GM12878 (cell line): ENCODE measurements at regions not wholly inside any gene's neighbourhood (a gene's known extent, or its start where the extent isn't known, plus 50 kb on each side); places are given as distances from the start of the nearest gene placed in this dataset.
A peak's percentile ranks its signal among the peaks of the same experiment; 100 is the strongest.

ENCODE experiments used
- ATAC-seq: fragments of 200-7000 bp; cut with Tn5 transposase; 3 replicates; pipeline ENCODE4 v1.9.1; 2020; ENCODE audit warnings: mild to moderate bottlenecking, moderate library complexity
- BruUV-seq: library from RNA; stranded (reverse); fragments of 400-500 nt; replicated peaks from 2 replicates; lab custom pipeline; 2021; lab: Mats Ljungman, UMichigan
- CTCF ChIA-PET: fragments of 300-600 bp; sonication (Branson Sonifier 250); formaldehyde crosslinking; extraction: SDS; loops from one replicate; lab custom pipeline; 2021; ENCODE audit warnings: inconsistent platforms; lab: Yijun Ruan, JAX
- POLR2A ChIA-PET: fragments of 350-600 bp; formaldehyde crosslinking; extraction: SDS; loops from one replicate; lab custom pipeline; 2021; ENCODE audit warnings: inconsistent platforms; lab: Charles Lee
- RAD21 ChIA-PET: fragments of 300-600 bp; sonication (Branson Sonifier 250); formaldehyde crosslinking; loops from one replicate; lab custom pipeline; 2023; ENCODE audit warnings: antibody characterized with exemption; ENCODE audit not compliant: unreplicated experiment; lab: Charles Lee
- SMC1A ChIA-PET: fragments of 300-600 bp; sonication (Branson Sonifier 250); formaldehyde crosslinking; loops from one replicate; lab custom pipeline; 2023; ENCODE audit not compliant: unreplicated experiment, uncharacterized antibody; lab: Charles Lee
- DNase-seq: peaks from one replicate; pipeline ENCODE4 v3.0.0-alpha.2; 2011; ENCODE audit warnings: low read depth, low spot score
- FAIRE-seq: peaks from 3 replicates; lab custom pipeline; 2011; peaks lifted over from hg19 to GRCh38; lab: Jason Lieb, UNC
- H2AFZ ChIP-seq: 2 replicates; pipeline ENCODE4 v1.6.0; 2011; ENCODE audit warnings: low read depth, low read length, control low read depth; ENCODE audit not compliant: control insufficient read depth
- H3K27ac ChIP-seq: 2 replicates; pipeline ENCODE4 v1.5.1; 2011; ENCODE audit warnings: control low read depth; ENCODE audit not compliant: control insufficient read depth, insufficient read depth
- H3K27me3 ChIP-seq, 2 experiments: replicated peaks in 1 of 2; 2 replicates each; pipeline versions ENCODE4 v1.6.0 to v1.6.1; 2011; ENCODE audit warnings: low read length in 1 of 2; ENCODE audit not compliant: control insufficient read depth in 2 of 2, insufficient read depth in 2 of 2
- H3K36me3 ChIP-seq, 2 experiments: 2 replicates each; pipeline ENCODE4 v1.5.1; 2011; ENCODE audit warnings: low read length in 1 of 2; ENCODE audit not compliant: control insufficient read depth in 2 of 2, insufficient read depth in 2 of 2
- H3K4me1 ChIP-seq: 2 replicates; pipeline ENCODE4 v1.6.1; 2011; ENCODE audit warnings: mild to moderate bottlenecking, low read length, moderate library complexity, mixed read lengths; ENCODE audit not compliant: control insufficient read depth, insufficient read depth
- H3K4me2 ChIP-seq: 2 replicates; pipeline ENCODE4 v1.6.0; 2011; ENCODE audit warnings: control low read depth; ENCODE audit not compliant: control insufficient read depth, insufficient read depth
- H3K4me3 ChIP-seq: fragments of 200-600 bp; sonication (generic); 2 replicates; pipeline ENCODE4 v1.5.1; 2016
- H3K79me2 ChIP-seq: 2 replicates; pipeline ENCODE4 v1.6.0; 2011; ENCODE audit warnings: low read length; ENCODE audit not compliant: control insufficient read depth, insufficient read depth
- H3K9ac ChIP-seq: 2 replicates; pipeline ENCODE4 v1.8.0; 2011; ENCODE audit warnings: low read length, control low read depth, mixed read lengths; ENCODE audit not compliant: control insufficient read depth, insufficient read depth
- H3K9me3 ChIP-seq: replicated peaks from 3 replicates; pipeline ENCODE4 v1.5.1; 2011; ENCODE audit warnings: mild to moderate bottlenecking, low read length; ENCODE audit not compliant: control insufficient read depth, insufficient read depth
- H4K20me1 ChIP-seq: 2 replicates; pipeline ENCODE4 v1.6.0; 2011; ENCODE audit not compliant: control insufficient read depth, insufficient read depth
- BRCA1 ChIP-seq: IDR thresholded peaks from 2 replicates; pipeline ENCODE4 v1.6.1; 2011; ENCODE audit warnings: low read depth, low read length, improper control_type of control experiment
- CBX3 ChIP-seq: fragments of 200-600 bp; sonication (generic); IDR thresholded peaks from 2 replicates; pipeline ENCODE4 v1.6.1; 2016; ENCODE audit warnings: low read depth, borderline replicate concordance
- CREB1 ChIP-seq: IDR thresholded peaks from 2 replicates; pipeline ENCODE4 v1.6.1; 2012; ENCODE audit warnings: low read depth, mild to moderate bottlenecking, inconsistent platforms
- CREM ChIP-seq: IDR thresholded peaks from 2 replicates; pipeline ENCODE4 v1.6.1; 2014; ENCODE audit warnings: antibody characterized with exemption, low read depth
- E2F8 ChIP-seq: fragments of 450-650 bp; IDR thresholded peaks from 2 replicates; pipeline ENCODE4 v1.6.1; 2018; ENCODE audit warnings: mild to moderate bottlenecking, low read depth, moderate library complexity; ENCODE audit not compliant: partially characterized antibody
- EGR1 ChIP-seq, 2 experiments: IDR thresholded peaks; 1 replicate in 1 of 2; 2 replicates in 1 of 2; pipeline ENCODE4 v1.6.1; 2011 to 2012; ENCODE audit warnings: low read depth in 2 of 2, low read length in 2 of 2, borderline replicate concordance in 1 of 2, mild to moderate bottlenecking in 1 of 2, moderate library complexity in 1 of 2
- FOXM1 ChIP-seq: IDR thresholded peaks from 2 replicates; pipeline ENCODE4 v1.6.1; 2012; ENCODE audit warnings: low read depth, mild to moderate bottlenecking, inconsistent platforms, low read length, moderate library complexity
- HDAC2 ChIP-seq: fragments of 200-600 bp; sonication (generic); IDR thresholded peaks from 2 replicates; pipeline ENCODE4 v1.6.1; 2017
- IKZF1 ChIP-seq: fragments of 450-650 bp; conservative IDR thresholded peaks from 2 replicates; pipeline ENCODE4 v1.6.1; 2017; ENCODE audit warnings: antibody characterized with exemption, mild to moderate bottlenecking
- IKZF2 ChIP-seq, 2 experiments: fragments of 450-650 bp; IDR thresholded peaks; 2 replicates each; pipeline ENCODE4 v1.6.1; 2017; ENCODE audit warnings: mild to moderate bottlenecking in 2 of 2, moderate library complexity in 2 of 2
- KLF5 ChIP-seq: fragments of 450-650 bp; IDR thresholded peaks from 2 replicates; pipeline ENCODE4 v1.6.1; 2014; ENCODE audit warnings: mild to moderate bottlenecking; ENCODE audit not compliant: partially characterized antibody
- MAX ChIP-seq: IDR thresholded peaks from 2 replicates; pipeline ENCODE4 v1.6.1; 2012; ENCODE audit warnings: low read depth, low read length, improper control_type of control experiment
- MTA3 ChIP-seq: IDR thresholded peaks from 2 replicates; pipeline ENCODE4 v1.6.1; 2012; ENCODE audit warnings: low read length, inconsistent platforms, borderline replicate concordance
- NBN ChIP-seq: fragments of 450-650 bp; IDR thresholded peaks from 2 replicates; pipeline ENCODE4 v1.6.1; 2016
- NFYB ChIP-seq: IDR thresholded peaks from 2 replicates; pipeline ENCODE4 v1.6.1; 2011; ENCODE audit warnings: low read depth, mild to moderate bottlenecking, low read length, improper control_type of control experiment, moderate library complexity; ENCODE audit not compliant: insufficient read depth
- NRF1 ChIP-seq: conservative IDR thresholded peaks from 2 replicates; pipeline ENCODE4 v1.6.1; 2011; ENCODE audit warnings: mild to moderate bottlenecking, low read depth, low read length, improper control_type of control experiment
- PAX5 ChIP-seq: IDR thresholded peaks from 2 replicates; pipeline ENCODE4 v1.6.1; 2011; ENCODE audit warnings: low read depth, low read length, borderline replicate concordance
- PAX8 ChIP-seq: fragments of 450-650 bp; IDR thresholded peaks from 2 replicates; pipeline ENCODE4 v1.6.1; 2017; ENCODE audit warnings: mild to moderate bottlenecking, moderate library complexity
- RCOR1 ChIP-seq: conservative IDR thresholded peaks from 2 replicates; pipeline ENCODE4 v1.6.1; 2012; ENCODE audit warnings: low read depth, low read length, improper control_type of control experiment
- RELA ChIP-seq: fragments of 450-650 bp; IDR thresholded peaks from 2 replicates; pipeline ENCODE4 v1.8.0; 2014; ENCODE audit warnings: borderline replicate concordance; ENCODE audit not compliant: partially characterized antibody
- SIX5 ChIP-seq: IDR thresholded peaks from 2 replicates; pipeline ENCODE4 v1.6.1; 2011; ENCODE audit warnings: mild to moderate bottlenecking, low read depth, low read length, moderate library complexity; ENCODE audit not compliant: severe bottlenecking
- STAT1 ChIP-seq: fragments of 450-650 bp; conservative IDR thresholded peaks from 2 replicates; pipeline ENCODE4 v1.6.1; 2014; ENCODE audit warnings: antibody characterized with exemption, mild to moderate bottlenecking
- STAT3 ChIP-seq: IDR thresholded peaks from 2 replicates; pipeline ENCODE4 v1.6.1; 2011; ENCODE audit warnings: low read depth, low read length, improper control_type of control experiment
- SUPT20H ChIP-seq: IDR thresholded peaks from 2 replicates; pipeline ENCODE4 v1.6.1; 2011; ENCODE audit warnings: low read depth, mild to moderate bottlenecking, low read length, moderate library complexity, borderline replicate concordance; ENCODE audit not compliant: control insufficient read depth
- TAF1 ChIP-seq: IDR thresholded peaks from 2 replicates; pipeline ENCODE4 v1.6.1; 2011; ENCODE audit warnings: mild to moderate bottlenecking, low read depth, low read length, borderline replicate concordance
- ZNF207 ChIP-seq: fragments of 450-650 bp; IDR thresholded peaks from 2 replicates; pipeline ENCODE4 v1.6.1; 2014; ENCODE audit warnings: antibody characterized with exemption, mild to moderate bottlenecking, borderline replicate concordance
- ZNF622 ChIP-seq: fragments of 450-650 bp; IDR thresholded peaks from 2 replicates; pipeline ENCODE4 v1.6.1; 2017; ENCODE audit warnings: mild to moderate bottlenecking, inconsistent platforms
- WGBS: methylation state at CpG from one replicate; pipeline ENCODE4 v1.1.6; 2016; ENCODE audit warnings: low lambda C conversion rate; ENCODE audit not compliant: insufficient replicate concordance, insufficient coverage; ENCODE audit errors: missing lambda C conversion rate; 5-methylcytosine and 5-hydroxymethylcytosine counted together
- in situ Hi-C: fragments of 300-500 bp; cut with MboI; formaldehyde crosslinking; loops from 9 replicates; pipeline ENCODE4 v1.14.3; 2018; ENCODE audit warnings: mixed read lengths
- intact Hi-C: fragments of 100-400 bp; cut with micrococcal nuclease; formaldehyde crosslinking; loops from one replicate; pipeline ENCODE4 v1.14.2; 2022; ENCODE audit not compliant: unreplicated experiment

DNA sequence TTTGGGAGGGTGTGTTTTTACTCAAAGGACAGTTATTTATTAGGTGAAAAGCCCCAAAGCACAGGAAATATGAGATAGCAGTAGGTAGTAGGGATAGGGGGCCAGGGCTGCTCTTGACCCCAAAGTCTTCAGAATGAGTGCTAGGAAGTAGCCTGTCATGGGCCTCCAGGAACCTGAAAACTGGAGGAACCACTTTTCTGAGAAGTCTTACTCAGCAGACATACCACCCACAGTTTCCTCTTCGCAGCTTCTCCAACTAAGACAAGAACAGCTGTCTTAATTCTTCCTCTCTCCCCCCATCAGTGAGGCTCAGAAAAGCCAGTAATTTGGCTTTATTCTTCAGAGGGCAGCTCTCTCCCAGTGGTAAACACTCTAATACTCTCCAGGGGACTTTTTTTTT is 84.0 kb upstream of the CTSC start:
- ATAC-seq (peak; percentile 77), DNase-seq (peak; percentile 31), FAIRE-seq (peak; percentile 57)
- 0% methylated on average over 1 of the region's 1 CpG for WGBS
- Histone ChIP-seq H3K9ac (no peak overlapping the region), H3K27ac (0 out of 2 replicates have a peak overlapping the region, but pooled peaks have one; percentile 22), H3K4me3 (no peak overlapping the region), H3K27me3 (no peaks in the 10 kb centered on the region), H3K4me2 (peak overlapping the region; percentile 44; the same call in 1 of the 2 replicates), H3K36me3 (no peaks in the 10 kb centered on the region), H4K20me1 (no peaks in the 10 kb centered on the region), H3K79me2 (no peaks in the 10 kb centered on the region), H3K4me1 (peaks cover 14% of the 10 kb centered on the region), H2AFZ (no peak overlapping the region; the same call in 1 of the 2 replicates), H3K9me3 (no peaks in the 10 kb centered on the region)
- intact Hi-C loops, result no loop called here
- SMC1A ChIA-PET, result interaction anchor here (0.6 to 0.7 kb wide), 2 partner anchors 49 to 69 kb away, joined by 3 read pairs; no protein-coding TSS in a partner anchor
- no TSS peak for BruUV-seq
- RAD21 ChIA-PET, result interaction anchor here (0.7 kb wide), 1 partner anchor 405 kb away, joined by 3 read pairs; no protein-coding TSS in a partner anchor
- in situ Hi-C loops, result no loop called here
- CTCF ChIA-PET, result interaction anchor here (0.9 kb wide), 1 partner anchor 9 kb away, joined by 4 read pairs; no protein-coding TSS in a partner anchor
- POLR2A ChIA-PET, result no interaction called here
- TF ChIP-seq STAT1 (no peak), SUPT20H (no peak), NBN (no peak), STAT3 (no peak), ZNF207 (no peak), NFYB (no peak), CREM (no peak), RCOR1 (no peak), ZNF622 (no peak), PAX8 (no peak), TAF1 (no peak), SIX5 (no peak), FOXM1 (peak; percentile 55), MTA3 (no peak), E2F8 (no peak), RELA (no peak), PAX5 (no peak), MAX (no peak), IKZF1 (no peak), NRF1 (no peak), BRCA1 (no peak), EGR1 (IDR thresholded peaks at IDR 0.05; ENCODE audit: borderline replicate concordance in 1 of 2, low read depth in 2 of 2, low read length in 2 of 2) (peak in 1 of 2 experiments; percentile 70; a peak in 1 of 3 replicates), CREB1 (no peak), CBX3 (no peak), IKZF2 (IDR thresholded peaks at IDR 0.05) (no peak), HDAC2 (no peak), KLF5 (no peak)
